ENCODE measurements at regions not wholly inside any gene's neighbourhood (a gene's known extent, or its start where the extent isn't known, plus 50 kb on each side); places are given as distances from the start of the nearest gene placed in this dataset.
"Not testable (repeated sequence)": the region's sequence is repeated elsewhere in the genome, so short reads cannot be mapped to it uniquely, and the experiment has no call there.

- no peak for DNase-seq (ENCODE audit: low read depth in 4 of 4, low spot score in 1 of 4)
These were observed 819.3 kb upstream of the PCDH20 start for GRCh38 chr13:62234780-62235440.

- DNase-seq (ENCODE audit: low read depth in 4 of 4, low spot score in 1 of 4), result no peak
These were observed 795.3 kb upstream of the PCDH20 start for GRCh38 chr13:62210951-62211350.

- DNase-seq (ENCODE audit: low read depth in 4 of 4, low spot score in 1 of 4), result no peak
These were observed 793.9 kb upstream of the PCDH20 start for GRCh38 chr13:62209529-62209928.

- DNase-seq (ENCODE audit: low read depth in 4 of 4, low spot score in 1 of 4), result no peak
These were observed 791.7 kb upstream of the PCDH20 start for GRCh38 chr13:62207388-62207787.

- DNase-seq (ENCODE audit: low read depth in 4 of 4, low spot score in 1 of 4), result no peak
These were observed 790.5 kb upstream of the PCDH20 start for GRCh38 chr13:62206165-62206564.

- no peak for DNase-seq (ENCODE audit: low read depth in 4 of 4, low spot score in 1 of 4)
These were observed 789.6 kb upstream of the PCDH20 start for GRCh38 chr13:62205273-62205672.

GRCh38 chr13:62194371-62194770 lies 778.7 kb upstream of the PCDH20 start:
- no peak for DNase-seq (ENCODE audit: low read depth in 4 of 4, low spot score in 1 of 4)

GRCh38 chr13:62193919-62194318 lies 778.3 kb upstream of the PCDH20 start:
- DNase-seq (ENCODE audit: low read depth in 4 of 4, low spot score in 1 of 4), result no peak

GRCh38 chr13:62185631-62186255 lies 770.1 kb upstream of the PCDH20 start:
- no peak for DNase-seq (ENCODE audit: low read depth in 4 of 4, low spot score in 1 of 4)

- DNase-seq (ENCODE audit: low read depth in 4 of 4, low spot score in 1 of 4), result no peak
These were observed 760.4 kb upstream of the PCDH20 start for GRCh38 chr13:62176051-62176450.

GRCh38 chr13:62173958-62174357 lies 758.3 kb upstream of the PCDH20 start:
- DNase-seq (ENCODE audit: low read depth in 4 of 4, low spot score in 1 of 4), result no peak

- no peak for DNase-seq (ENCODE audit: low read depth in 4 of 4, low spot score in 1 of 4)
These were observed 756.0 kb upstream of the PCDH20 start for GRCh38 chr13:62171697-62172096.

GRCh38 chr13:62168891-62169290 lies 753.2 kb upstream of the PCDH20 start:
- DNase-seq (ENCODE audit: low read depth in 4 of 4, low spot score in 1 of 4), result no peak

GRCh38 chr13:62167650-62168172 lies 752.1 kb upstream of the PCDH20 start:
- DNase-seq (ENCODE audit: low read depth in 4 of 4, low spot score in 1 of 4), result no peak

- DNase-seq (ENCODE audit: low read depth in 4 of 4, low spot score in 1 of 4), result no peak
These were observed 747.2 kb upstream of the PCDH20 start for GRCh38 chr13:62162860-62163259.

- DNase-seq (ENCODE audit: low read depth in 4 of 4, low spot score in 1 of 4), result no peak
These were observed 742.9 kb upstream of the PCDH20 start for GRCh38 chr13:62158520-62158919.

- not testable (repeated sequence) for DNase-seq (ENCODE audit: low read depth in 4 of 4, low spot score in 1 of 4)
These were observed 736.1 kb upstream of the PCDH20 start for GRCh38 chr13:62151724-62152123.

GRCh38 chr13:62142048-62142447 lies 726.4 kb upstream of the PCDH20 start:
- no peak for DNase-seq (ENCODE audit: low read depth in 4 of 4, low spot score in 1 of 4)

- DNase-seq (ENCODE audit: low read depth in 4 of 4, low spot score in 1 of 4), result no peak
These were observed 723.9 kb upstream of the PCDH20 start for GRCh38 chr13:62139597-62139996.

GRCh38 chr13:62137629-62138405 lies 722.2 kb upstream of the PCDH20 start:
- no peak for DNase-seq (ENCODE audit: low read depth in 4 of 4, low spot score in 1 of 4)

- no peak for DNase-seq (ENCODE audit: low read depth in 4 of 4, low spot score in 1 of 4)
These were observed 716.0 kb upstream of the PCDH20 start for GRCh38 chr13:62131604-62132003.
